Smooth muscle cell (in vitro differentiated cells): ENCODE measurements at regions not wholly inside any gene's neighbourhood (a gene's known extent, or its start where the extent isn't known, plus 50 kb on each side); places are given as distances from the start of the nearest gene placed in this dataset.

Experiments
- DNase-seq: peaks from one replicate; lab custom pipeline; 2025; ENCODE audit not compliant: unreplicated experiment; lab: John Stamatoyannopoulos, UW
- H2AFZ ChIP-seq: fragments of 200-600 bp; sonication (generic); 2 replicates; pipeline ENCODE4 v1.6.0; 2016; ENCODE audit warnings: antibody characterized with exemption, low read depth, mild to moderate bottlenecking
- H3F3A ChIP-seq: fragments of 200-600 bp; sonication (generic); 2 replicates; pipeline ENCODE4 v1.6.0; 2017; ENCODE audit warnings: antibody characterized with exemption, low read depth
- H3K27ac ChIP-seq: fragments of 200-600 bp; sonication (generic); 2 replicates; pipeline ENCODE4 v1.5.1; 2016; ENCODE audit warnings: low read depth, mild to moderate bottlenecking
- H3K27me3 ChIP-seq: fragments of 200-600 bp; sonication (generic); 2 replicates; pipeline ENCODE4 v1.6.1; 2016; ENCODE audit warnings: low read depth, mild to moderate bottlenecking
- H3K36me3 ChIP-seq: fragments of 200-600 bp; sonication (generic); 2 replicates; pipeline ENCODE4 v1.5.1; 2016; ENCODE audit warnings: low read depth
- H3K4me1 ChIP-seq: fragments of 200-600 bp; sonication (generic); 2 replicates; pipeline ENCODE4 v1.5.1; 2016; ENCODE audit warnings: low read depth
- H3K4me2 ChIP-seq: fragments of 200-600 bp; sonication (generic); 2 replicates; pipeline ENCODE4 v1.6.0; 2016; ENCODE audit warnings: mild to moderate bottlenecking
- H3K4me3 ChIP-seq: fragments of 200-600 bp; sonication (generic); 2 replicates; pipeline ENCODE4 v1.5.1; 2016; ENCODE audit warnings: mild to moderate bottlenecking
- H3K79me2 ChIP-seq: fragments of 200-600 bp; sonication (generic); 2 replicates; pipeline ENCODE4 v1.6.0; 2016; ENCODE audit warnings: low read depth, mild to moderate bottlenecking
- H3K9ac ChIP-seq: fragments of 200-600 bp; sonication (generic); 2 replicates; pipeline ENCODE4 v1.6.0; 2016; ENCODE audit warnings: low read depth
- H3K9me3 ChIP-seq: fragments of 200-600 bp; sonication (generic); replicated peaks from 2 replicates; pipeline ENCODE4 v1.5.1; 2016; ENCODE audit warnings: low read depth
- H4K20me1 ChIP-seq: fragments of 200-600 bp; sonication (generic); 2 replicates; pipeline ENCODE4 v1.6.0; 2016; ENCODE audit warnings: low read depth
- CTCF ChIP-seq: fragments of 200-600 bp; sonication (generic); IDR thresholded peaks from 2 replicates; pipeline ENCODE4 v1.5.1; 2017; ENCODE audit warnings: borderline replicate concordance, mild to moderate bottlenecking, antibody characterized with exemption; ENCODE audit not compliant: insufficient read depth, poor library complexity, severe bottlenecking
- WGBS: methylation state at CpG from one replicate; pipeline ENCODE4 v1.1.7; 2016; ENCODE audit warnings: low lambda C conversion rate; 5-methylcytosine and 5-hydroxymethylcytosine counted together

GRCh38 chr1:83095570-83095969, 903.4 kb downstream of the TTLL7 start:
- Histone ChIP-seq H3K4me2 (no peak overlapping the region), H3K27me3 (no peaks in the 10 kb centered on the region), H4K20me1 (no peaks in the 10 kb centered on the region), H3K9ac (no peak overlapping the region), H3K79me2 (no peaks in the 10 kb centered on the region), H3K36me3 (no peaks in the 10 kb centered on the region), H3K4me3 (no peak overlapping the region), H3K4me1 (no peaks in the 10 kb centered on the region), H3K9me3 (no peaks in the 10 kb centered on the region), H2AFZ (no peak overlapping the region), H3K27ac (no peak overlapping the region), H3F3A (peaks cover 6% of the 10 kb centered on the region)
- no peak for TF ChIP-seq CTCF
- 94% methylated on average over 5 of the region's 5 CpGs for WGBS
- DNase-seq, result no peak

- Histone ChIP-seq H3K27ac (no peak overlapping the region), H3K4me2 (no peak overlapping the region), H3K4me1 (no peaks in the 10 kb centered on the region), H3K27me3 (no peaks in the 10 kb centered on the region), H3K36me3 (no peaks in the 10 kb centered on the region), H3K4me3 (no peak overlapping the region), H3K9me3 (no peaks in the 10 kb centered on the region), H4K20me1 (no peaks in the 10 kb centered on the region), H3K9ac (no peak overlapping the region), H3F3A (no peaks in the 10 kb centered on the region), H2AFZ (no peak overlapping the region), H3K79me2 (no peaks in the 10 kb centered on the region)
- no peak for DNase-seq
- no peak for TF ChIP-seq CTCF
- WGBS, result 81% methylated on average over 3 of the region's 3 CpGs
Measured at GRCh38 chr1:83090195-83090594, 908.7 kb downstream of the TTLL7 start.

DNA sequence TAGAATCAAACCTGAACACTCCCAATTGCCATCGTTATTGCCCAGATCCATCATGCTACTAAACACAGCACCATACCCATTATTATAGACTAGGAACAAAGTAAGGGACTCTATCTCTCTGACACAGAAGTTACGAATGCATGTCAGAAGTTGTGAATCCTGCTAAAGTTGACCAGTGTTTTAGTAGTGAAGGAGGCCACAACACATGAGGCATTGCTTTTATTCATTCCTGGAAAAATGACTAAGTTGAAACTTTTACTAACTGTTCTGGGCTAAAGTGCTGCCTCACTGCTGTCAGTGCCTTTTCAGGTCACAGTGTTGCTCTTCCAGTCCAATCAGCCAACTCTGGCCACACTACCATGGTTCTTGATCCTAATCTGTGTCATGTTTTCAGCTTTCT, 911.1 kb downstream of the TTLL7 start:
- TF ChIP-seq CTCF, result no peak
- H3K79me2 ChIP-seq, result no peaks in the 10 kb centered on the region
- no peaks in the 10 kb centered on the region for H3K27me3 ChIP-seq
- H3F3A ChIP-seq, result no peaks in the 10 kb centered on the region
- no peak overlapping the region for H3K4me3 ChIP-seq
- H3K36me3 ChIP-seq, result no peaks in the 10 kb centered on the region
- no peak for DNase-seq
- H3K9me3 ChIP-seq, result no peaks in the 10 kb centered on the region
- H3K27ac ChIP-seq, result no peak overlapping the region
- WGBS, result 96% methylated on average over 2 of the region's 2 CpGs
- no peaks in the 10 kb centered on the region for H3K4me1 ChIP-seq
- no peak overlapping the region for H3K9ac ChIP-seq
- no peak overlapping the region for H3K4me2 ChIP-seq
- no peaks in the 10 kb centered on the region for H4K20me1 ChIP-seq
- H2AFZ ChIP-seq, result no peak overlapping the region

DNA sequence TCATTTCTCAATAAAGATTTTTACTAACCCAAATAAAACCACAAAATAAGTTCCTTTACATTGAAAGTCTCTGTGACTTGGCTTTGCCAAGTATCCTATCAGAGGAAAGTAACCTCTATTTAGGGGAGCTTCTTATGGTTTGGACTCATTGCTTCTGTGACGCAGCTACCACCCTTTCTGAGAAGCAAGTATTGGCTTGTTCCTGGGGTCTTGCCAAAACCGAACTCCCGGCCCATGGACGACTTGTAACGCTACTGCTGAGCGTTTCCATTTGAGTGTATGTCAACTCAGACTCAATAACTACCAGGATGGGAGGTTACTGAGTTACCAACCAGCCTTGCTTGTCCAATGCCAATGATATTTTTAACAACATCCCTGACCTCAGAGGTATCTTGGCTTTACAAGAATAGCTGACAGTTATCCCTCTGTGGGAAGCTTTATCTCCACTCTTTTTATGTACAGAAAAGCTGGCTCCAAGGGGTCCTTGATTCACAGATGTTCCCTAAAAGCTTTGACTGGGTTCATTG, 911.9 kb downstream of the TTLL7 start:
- no peaks in the 10 kb centered on the region for H3K4me1 ChIP-seq
- H3K79me2 ChIP-seq, result no peaks in the 10 kb centered on the region
- DNase-seq, result no peak
- H3F3A ChIP-seq, result no peaks in the 10 kb centered on the region
- 96% methylated on average over 6 of the region's 6 CpGs for WGBS
- TF ChIP-seq CTCF, result no peak
- H4K20me1 ChIP-seq, result no peaks in the 10 kb centered on the region
- no peak overlapping the region for H3K4me2 ChIP-seq
- H3K4me3 ChIP-seq, result no peak overlapping the region
- no peaks in the 10 kb centered on the region for H3K27me3 ChIP-seq
- no peaks in the 10 kb centered on the region for H3K9me3 ChIP-seq
- no peak overlapping the region for H2AFZ ChIP-seq
- peak overlapping the region; percentile 25 for H3K27ac ChIP-seq
- H3K36me3 ChIP-seq, result no peaks in the 10 kb centered on the region
- no peak overlapping the region for H3K9ac ChIP-seq
